ENCODE measurements at regions not wholly inside any gene's neighbourhood (a gene's known extent, or its start where the extent isn't known, plus 50 kb on each side); places are given as distances from the start of the nearest gene placed in this dataset.

DNA sequence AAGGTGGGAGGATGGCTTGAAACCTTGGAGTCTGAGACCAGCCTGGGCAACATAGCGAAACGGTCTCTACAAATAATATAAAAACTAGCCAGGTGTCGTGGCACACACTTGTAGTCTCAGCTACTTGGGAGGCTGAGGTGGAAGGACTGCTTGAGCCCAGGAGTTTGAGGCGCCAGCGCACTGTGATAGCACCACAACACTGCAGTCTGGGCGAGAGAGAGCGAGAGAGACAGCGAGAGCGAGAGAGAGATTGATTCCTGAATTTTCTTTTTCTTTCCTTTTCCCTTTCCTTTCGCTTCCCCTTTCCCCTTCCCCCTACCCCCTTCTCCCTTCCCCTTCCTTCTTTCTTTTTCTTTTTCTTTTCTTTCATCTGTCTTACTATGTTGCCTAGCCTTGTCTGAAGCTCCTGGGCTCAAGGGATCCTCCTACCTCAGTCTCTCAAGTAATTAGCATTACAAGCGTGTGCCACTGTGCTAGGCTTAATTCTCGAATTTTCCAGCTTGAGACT is 162.4 kb upstream of the ZBED5 start:
- no peak overlapping the region for H3K4me3 ChIP-seq (ENCODE audit: low read depth, low read length, poor library complexity, severe bottlenecking)
- no peaks in the 10 kb centered on the region for H3K36me3 ChIP-seq (ENCODE audit: insufficient read depth, low read length)
- no peaks in the 10 kb centered on the region for H3K9me3 ChIP-seq (ENCODE audit: low read length)
- no peak overlapping the region for H2AFZ ChIP-seq (ENCODE audit: low read length)
- BruUV-seq (replicated peaks), result no TSS peak
- H3K4me1 ChIP-seq (ENCODE audit: insufficient read depth, low read length, poor library complexity, severe bottlenecking), result no peaks in the 10 kb centered on the region
- no peaks in the 10 kb centered on the region for H3K9me2 ChIP-seq (ENCODE audit: insufficient read depth, low read length)
- TF ChIP-seq EZH2phosphoT487 (IDR thresholded peaks at IDR 0.05; ENCODE audit: borderline replicate concordance, low read depth, low read length), result no peak
- TF ChIP-seq, protein P1, sequence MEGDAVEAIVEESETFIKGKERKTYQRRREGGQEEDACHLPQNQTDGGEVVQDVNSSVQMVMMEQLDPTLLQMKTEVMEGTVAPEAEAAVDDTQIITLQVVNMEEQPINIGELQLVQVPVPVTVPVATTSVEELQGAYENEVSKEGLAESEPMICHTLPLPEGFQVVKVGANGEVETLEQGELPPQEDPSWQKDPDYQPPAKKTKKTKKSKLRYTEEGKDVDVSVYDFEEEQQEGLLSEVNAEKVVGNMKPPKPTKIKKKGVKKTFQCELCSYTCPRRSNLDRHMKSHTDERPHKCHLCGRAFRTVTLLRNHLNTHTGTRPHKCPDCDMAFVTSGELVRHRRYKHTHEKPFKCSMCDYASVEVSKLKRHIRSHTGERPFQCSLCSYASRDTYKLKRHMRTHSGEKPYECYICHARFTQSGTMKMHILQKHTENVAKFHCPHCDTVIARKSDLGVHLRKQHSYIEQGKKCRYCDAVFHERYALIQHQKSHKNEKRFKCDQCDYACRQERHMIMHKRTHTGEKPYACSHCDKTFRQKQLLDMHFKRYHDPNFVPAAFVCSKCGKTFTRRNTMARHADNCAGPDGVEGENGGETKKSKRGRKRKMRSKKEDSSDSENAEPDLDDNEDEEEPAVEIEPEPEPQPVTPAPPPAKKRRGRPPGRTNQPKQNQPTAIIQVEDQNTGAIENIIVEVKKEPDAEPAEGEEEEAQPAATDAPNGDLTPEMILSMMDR (conservative IDR thresholded peaks at IDR 0.05; ENCODE audit: low read length), result no peak
- H3K4me2 ChIP-seq (ENCODE audit: low read length), result no peak overlapping the region
- CTCF ChIA-PET (ENCODE audit: unreplicated experiment), result interaction anchor here (1.0 to 1.9 kb wide), 3 partner anchors 18 to 228 kb away, joined by 3 to 7 read pairs (median 6); no protein-coding TSS in a partner anchor
- DNase-seq (ENCODE audit: low spot score), result no peak
- H3K27ac ChIP-seq (ENCODE audit: low read depth, low read length, poor library complexity, severe bottlenecking), result no peak overlapping the region
- POLR2A ChIA-PET, result interaction anchor here (0.6 to 0.7 kb wide), 2 partner anchors 15 to 19 kb away, joined by 3 to 6 read pairs; no protein-coding TSS in a partner anchor
- no peaks in the 10 kb centered on the region for H4K20me1 ChIP-seq (ENCODE audit: insufficient read depth, low read length)
- no peaks in the 10 kb centered on the region for H3K79me2 ChIP-seq (ENCODE audit: insufficient read depth, low read depth, low read length)
- intact Hi-C loops (cut with micrococcal nuclease; ENCODE audit: unreplicated experiment), result no loop called here

DNA sequence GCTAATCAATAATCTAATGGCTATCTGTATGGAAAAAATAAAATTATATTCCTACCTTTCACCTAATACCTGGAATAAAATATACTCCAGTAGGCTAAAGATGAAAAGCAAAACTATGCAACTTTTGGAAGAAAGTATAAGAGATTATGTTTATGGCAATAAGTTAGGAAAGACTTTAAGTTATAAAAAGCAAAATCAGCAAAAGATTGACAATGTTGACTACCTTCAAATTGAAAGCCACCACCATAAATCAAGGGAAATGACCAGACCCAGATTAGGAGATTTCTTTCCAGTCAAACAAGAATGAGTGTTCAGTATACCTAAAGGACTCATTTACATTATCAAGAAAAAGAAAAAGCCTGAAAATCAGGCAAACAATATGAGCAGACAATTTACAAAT is 159.1 kb upstream of the ZBED5 start:
- Histone ChIP-seq H2AFZ (ENCODE audit: low read length) (no peak overlapping the region), H3K79me2 (ENCODE audit: insufficient read depth, low read depth, low read length) (no peaks in the 10 kb centered on the region), H3K36me3 (ENCODE audit: insufficient read depth, low read length) (no peaks in the 10 kb centered on the region), H4K20me1 (ENCODE audit: insufficient read depth, low read length) (no peaks in the 10 kb centered on the region), H3K4me2 (ENCODE audit: low read length) (no peak overlapping the region), H3K4me3 (ENCODE audit: low read depth, low read length, poor library complexity, severe bottlenecking) (no peak overlapping the region), H3K9me2 (ENCODE audit: insufficient read depth, low read length) (no peaks in the 10 kb centered on the region), H3K27ac (ENCODE audit: low read depth, low read length, poor library complexity, severe bottlenecking) (no peak overlapping the region), H3K9me3 (ENCODE audit: low read length) (no peaks in the 10 kb centered on the region), H3K4me1 (ENCODE audit: insufficient read depth, low read length, poor library complexity, severe bottlenecking) (no peaks in the 10 kb centered on the region)
- TF ChIP-seq EZH2phosphoT487 (IDR thresholded peaks at IDR 0.05; ENCODE audit: borderline replicate concordance, low read depth, low read length), result no peak
- TF ChIP-seq, protein P1 (conservative IDR thresholded peaks at IDR 0.05; ENCODE audit: low read length), result no peak
- no TSS peak for BruUV-seq (replicated peaks)
- intact Hi-C loops (cut with micrococcal nuclease; ENCODE audit: unreplicated experiment), result no loop called here
- DNase-seq (ENCODE audit: low spot score), result no peak
- ChIA-PET POLR2A (no interaction called here), CTCF (ENCODE audit: unreplicated experiment) (no interaction called here)

DNA sequence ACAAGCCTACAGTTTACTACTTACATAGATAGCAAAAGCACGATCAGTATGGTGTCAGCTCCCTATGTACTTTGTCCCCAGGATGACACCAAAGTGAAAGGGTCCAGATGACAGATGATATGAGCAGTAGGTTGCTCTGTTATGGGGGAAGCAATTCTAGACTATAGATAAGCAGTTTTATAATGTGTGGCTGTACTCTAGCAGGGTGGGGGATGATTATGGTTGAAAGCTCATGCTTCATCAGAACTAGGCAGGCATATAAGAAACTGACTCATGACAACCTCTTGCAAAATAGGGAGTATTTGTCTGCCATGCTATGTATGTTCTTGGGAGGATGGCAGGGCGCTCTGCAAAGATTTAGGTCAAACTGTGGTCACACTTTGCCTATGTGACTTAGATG is 158.2 kb upstream of the ZBED5 start:
- POLR2A ChIA-PET, result interaction anchor here (1.1 kb wide), 1 partner anchor 11 kb away, joined by 4 read pairs; no protein-coding TSS in a partner anchor

More for the DNA sequence above, 158.2 kb upstream of the ZBED5 start:
- no peak overlapping the region for H2AFZ ChIP-seq (ENCODE audit: low read length)
- CTCF ChIA-PET (ENCODE audit: unreplicated experiment), result no interaction called here
- H3K9me3 ChIP-seq (ENCODE audit: low read length), result no peaks in the 10 kb centered on the region
- intact Hi-C loops (cut with micrococcal nuclease; ENCODE audit: unreplicated experiment), result no loop called here
- no peak overlapping the region for H3K4me3 ChIP-seq (ENCODE audit: low read depth, low read length, poor library complexity, severe bottlenecking)
- no peak overlapping the region for H3K27ac ChIP-seq (ENCODE audit: low read depth, low read length, poor library complexity, severe bottlenecking)
- no peaks in the 10 kb centered on the region for H3K79me2 ChIP-seq (ENCODE audit: insufficient read depth, low read depth, low read length)
- no peak for DNase-seq (ENCODE audit: low spot score)
- TF ChIP-seq EZH2phosphoT487 (IDR thresholded peaks at IDR 0.05; ENCODE audit: borderline replicate concordance, low read depth, low read length), result no peak
- TF ChIP-seq, protein P1 (conservative IDR thresholded peaks at IDR 0.05; ENCODE audit: low read length), result no peak
- H3K4me2 ChIP-seq (ENCODE audit: low read length), result no peak overlapping the region
- BruUV-seq (replicated peaks), result no TSS peak
- no peaks in the 10 kb centered on the region for H3K4me1 ChIP-seq (ENCODE audit: insufficient read depth, low read length, poor library complexity, severe bottlenecking)
- no peaks in the 10 kb centered on the region for H3K9me2 ChIP-seq (ENCODE audit: insufficient read depth, low read length)
- no peaks in the 10 kb centered on the region for H4K20me1 ChIP-seq (ENCODE audit: insufficient read depth, low read length)
- no peaks in the 10 kb centered on the region for H3K36me3 ChIP-seq (ENCODE audit: insufficient read depth, low read length)

Data from OCI-LY7 (cell line).